Right renal pelvis (tissue), 4 donors: ENCODE measurements at regions not wholly inside any gene's neighbourhood (a gene's known extent, or its start where the extent isn't known, plus 50 kb on each side); places are given as distances from the start of the nearest gene placed in this dataset.
"Not testable (repeated sequence)": the region's sequence is repeated elsewhere in the genome, so short reads cannot be mapped to it uniquely, and the experiment has no call there.

Experiments
- DNase-seq, 4 donors: peaks; one replicate each; pipeline ENCODE4 v3.0.0-alpha.2; 2013; ENCODE audit warnings: low read depth in 4 of 4, low spot score in 3 of 4, missing footprints in 1 of 4

- DNase-seq: no peak
Measured at GRCh38 chr7:91559947-91560346, 295.7 kb downstream of the FZD1 start.

DNA sequence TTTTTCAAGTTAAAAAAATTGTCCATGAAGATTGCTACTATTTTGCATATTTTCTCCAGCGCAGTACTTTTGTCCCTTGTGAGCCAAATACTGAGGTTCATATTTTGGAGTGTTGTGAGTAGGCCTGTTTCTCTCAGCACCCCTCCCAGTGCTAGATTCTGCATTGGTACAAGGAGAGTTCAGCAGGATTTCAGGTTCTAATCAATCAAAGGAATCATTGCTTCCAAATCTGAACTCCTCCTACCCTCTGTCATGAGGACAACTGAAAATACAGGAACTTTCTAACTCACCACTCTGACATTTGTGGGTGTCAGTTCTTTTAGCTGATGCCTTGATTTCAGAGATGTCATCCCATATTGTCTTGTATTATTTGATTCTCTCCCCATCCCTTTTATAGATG, 299.9 kb downstream of the FZD1 start:
- no peak for DNase-seq

DNA sequence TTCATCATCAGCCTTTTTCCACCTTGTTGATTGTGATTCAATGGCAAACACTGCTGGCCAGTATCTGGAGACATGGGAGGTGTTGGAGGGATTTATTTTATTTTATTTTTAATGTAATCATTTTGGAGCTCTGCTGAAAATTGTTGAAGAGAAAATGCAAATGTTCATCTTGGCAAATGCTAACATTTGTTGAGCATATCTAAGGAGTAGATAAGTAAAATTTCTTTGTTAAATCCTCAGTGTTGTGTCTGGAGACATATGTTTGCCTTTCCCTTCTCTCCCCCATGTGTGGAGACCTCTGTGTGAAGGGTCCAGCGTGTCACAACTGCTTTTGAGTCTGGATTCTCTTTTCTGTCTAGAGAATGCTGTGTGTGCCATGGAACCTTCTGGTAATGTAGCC, 300.3 kb downstream of the FZD1 start:
- no peak for DNase-seq

DNA sequence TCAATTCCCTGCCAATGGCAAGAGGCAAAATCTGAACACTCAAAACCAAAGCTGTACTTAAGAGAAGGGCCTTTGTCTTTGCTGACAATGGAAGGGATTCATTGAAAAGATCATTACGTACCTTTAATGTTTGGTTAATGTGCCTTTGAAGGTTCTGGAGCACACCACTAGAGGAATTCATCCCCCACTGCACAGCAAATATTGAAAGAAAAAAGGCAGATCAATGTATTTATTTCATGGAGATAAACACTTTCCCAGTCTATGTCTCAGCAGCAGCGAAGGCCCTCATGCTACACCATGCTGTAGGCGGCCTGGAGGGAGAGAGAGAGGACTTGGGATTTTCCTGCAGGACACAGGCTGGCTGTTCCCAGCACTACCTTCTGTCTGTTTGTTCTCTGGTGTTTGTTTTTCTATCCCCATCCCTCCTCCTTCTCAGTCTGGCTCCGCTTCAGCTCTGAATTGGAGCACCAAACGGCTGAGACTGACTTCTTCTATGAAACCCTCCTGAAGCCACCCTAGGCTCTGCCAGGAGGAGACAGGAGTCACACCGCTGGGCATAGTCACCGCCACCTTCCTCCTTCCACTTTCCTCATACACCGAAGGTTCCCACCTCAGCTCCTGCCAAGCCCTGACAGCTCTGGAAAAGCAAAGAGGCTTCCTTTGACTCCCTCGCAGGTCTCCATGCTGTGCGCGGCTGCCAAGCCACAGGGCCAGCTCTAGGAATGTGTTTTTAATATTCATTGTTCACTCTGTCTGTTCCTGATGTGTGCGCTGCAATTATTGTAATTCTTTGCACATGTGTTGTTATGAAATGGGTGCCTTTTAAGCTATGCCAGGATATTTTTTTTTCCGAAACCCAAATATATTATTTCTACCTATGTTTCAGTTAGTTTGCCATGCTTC, 301.5 kb downstream of the FZD1 start:
- DNase-seq: no peak

DNA sequence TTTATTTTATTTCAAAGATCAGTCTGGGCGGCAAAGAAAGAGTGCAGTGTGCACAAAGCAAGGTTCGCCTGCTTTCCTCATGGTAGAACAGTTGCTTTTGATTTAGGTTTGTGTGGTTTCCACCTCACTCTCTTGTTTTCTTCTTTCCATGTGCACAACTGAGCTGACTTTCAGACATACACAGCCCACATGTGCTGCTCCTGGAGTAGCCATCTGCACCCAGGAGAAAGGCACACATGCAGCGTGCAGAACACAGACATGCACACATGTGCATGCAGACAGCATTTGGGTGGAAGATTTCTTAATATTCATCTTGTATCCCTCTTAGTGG, 302.1 kb downstream of the FZD1 start:
- no peak for DNase-seq

DNA sequence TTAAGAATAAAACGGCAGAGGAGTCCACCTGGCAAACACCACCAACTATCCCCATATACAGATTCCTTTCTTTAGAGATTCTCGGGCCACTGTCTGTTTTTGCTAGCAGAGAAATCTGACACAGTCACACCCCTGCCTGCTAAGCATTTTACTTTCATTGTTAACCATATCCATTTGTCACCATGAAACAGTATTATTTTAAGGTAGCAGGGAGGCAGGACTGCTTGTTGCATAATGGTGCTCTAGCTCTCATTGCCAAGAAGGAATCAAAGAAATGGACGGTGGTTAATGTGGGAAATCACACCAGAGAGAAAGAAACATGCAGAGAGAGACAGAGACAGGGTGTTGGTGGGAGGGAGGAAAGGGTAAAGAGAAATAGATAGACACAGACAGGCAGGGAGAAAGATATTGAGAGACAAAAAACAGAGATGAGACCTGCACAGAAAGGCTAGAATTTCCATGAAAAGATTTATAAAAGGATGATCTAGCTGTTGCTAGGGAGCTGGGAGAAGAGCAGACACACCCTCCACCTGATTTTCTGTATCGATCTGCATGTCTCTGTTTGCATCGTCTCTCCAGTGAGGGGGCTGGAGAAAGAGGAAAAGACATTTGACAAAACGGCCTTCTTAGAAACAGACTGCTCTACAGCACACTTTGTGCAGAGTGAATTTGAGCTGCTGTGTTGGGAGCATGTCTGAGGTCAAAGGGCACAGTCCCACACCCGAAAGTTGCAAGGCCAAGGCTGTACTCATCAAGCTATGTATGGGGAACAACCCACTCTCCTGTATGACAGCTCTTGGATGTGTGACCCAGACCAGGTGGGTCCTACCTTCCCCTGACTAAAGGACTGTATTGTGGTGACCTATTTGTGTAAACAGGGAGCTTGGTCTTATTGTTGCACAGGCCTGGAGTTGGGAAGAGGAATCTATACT, 303.1 kb downstream of the FZD1 start:
- DNase-seq: no peak

DNA sequence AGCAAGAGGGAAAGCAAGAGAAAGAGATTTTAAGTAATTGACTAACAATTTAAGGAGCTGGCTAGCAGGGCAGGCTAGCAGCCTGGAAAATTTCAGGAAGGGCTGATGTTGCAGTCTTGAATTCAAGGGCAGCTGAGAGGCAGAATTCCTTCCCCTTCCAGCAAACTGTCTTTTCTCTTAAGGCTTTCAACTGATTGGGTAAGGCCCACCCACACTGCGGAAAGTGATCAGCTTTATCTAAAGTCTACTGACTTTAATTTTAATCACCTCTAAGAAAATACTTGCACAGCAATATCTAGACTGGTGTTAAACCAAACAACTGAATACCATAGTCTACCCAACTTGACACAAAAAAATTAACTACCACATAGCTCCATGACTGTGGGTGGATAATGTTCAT, 303.9 kb downstream of the FZD1 start:
- DNase-seq: no peak

- peak in 3 of 4 donors; percentile 5 to 16 (median 12) for DNase-seq
Measured at GRCh38 chr7:91569728-91570457, 305.7 kb downstream of the FZD1 start.

DNA sequence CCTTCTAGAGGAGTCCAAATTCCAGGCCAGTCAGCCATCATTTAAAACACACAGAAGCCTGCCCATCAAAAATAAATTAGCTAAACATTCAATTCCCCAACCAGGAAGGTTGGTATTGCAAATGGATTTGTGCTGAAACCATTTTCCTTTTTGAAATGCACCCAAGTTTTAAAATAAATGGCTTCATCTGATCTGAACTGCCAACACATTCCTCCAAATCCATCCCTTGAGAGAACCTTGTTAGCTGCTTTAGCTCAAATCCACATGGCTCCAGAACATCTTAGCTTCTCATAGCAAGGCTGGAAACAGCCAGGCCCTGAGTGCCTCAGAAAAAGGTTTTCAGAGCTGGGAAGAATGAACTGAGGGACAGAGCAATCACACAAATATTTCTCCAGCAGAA, 306.3 kb downstream of the FZD1 start:
- no peak for DNase-seq

DNA sequence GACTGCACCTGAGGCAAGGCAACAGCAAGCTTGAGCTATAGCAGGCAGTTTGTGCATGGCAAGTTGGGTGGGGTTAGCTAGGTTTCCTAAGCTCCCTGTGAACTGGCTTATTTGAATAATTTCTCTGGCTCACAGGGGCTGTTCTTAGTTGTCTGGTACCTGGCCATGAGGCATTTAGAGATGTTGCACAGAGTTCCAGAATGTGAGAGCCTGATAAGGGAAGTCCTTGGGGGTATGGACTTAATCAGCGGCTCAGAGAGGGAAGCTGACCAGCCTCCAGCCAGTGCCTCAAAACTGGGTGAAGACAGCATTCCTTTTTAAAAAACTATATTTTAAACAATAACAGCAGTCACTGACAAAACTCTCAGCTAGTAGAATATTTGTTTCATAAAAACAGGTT, 307.4 kb downstream of the FZD1 start:
- DNase-seq: no peak

- no peak for DNase-seq
Measured at GRCh38 chr7:91573405-91573804, 307.1 kb downstream of the MTERF1 start.

GRCh38 chr7:91576459-91576858, 304.0 kb downstream of the MTERF1 start:
- DNase-seq: not testable (repeated sequence)

GRCh38 chr7:91579837-91580236, 300.7 kb downstream of the MTERF1 start:
- no peak for DNase-seq

DNA sequence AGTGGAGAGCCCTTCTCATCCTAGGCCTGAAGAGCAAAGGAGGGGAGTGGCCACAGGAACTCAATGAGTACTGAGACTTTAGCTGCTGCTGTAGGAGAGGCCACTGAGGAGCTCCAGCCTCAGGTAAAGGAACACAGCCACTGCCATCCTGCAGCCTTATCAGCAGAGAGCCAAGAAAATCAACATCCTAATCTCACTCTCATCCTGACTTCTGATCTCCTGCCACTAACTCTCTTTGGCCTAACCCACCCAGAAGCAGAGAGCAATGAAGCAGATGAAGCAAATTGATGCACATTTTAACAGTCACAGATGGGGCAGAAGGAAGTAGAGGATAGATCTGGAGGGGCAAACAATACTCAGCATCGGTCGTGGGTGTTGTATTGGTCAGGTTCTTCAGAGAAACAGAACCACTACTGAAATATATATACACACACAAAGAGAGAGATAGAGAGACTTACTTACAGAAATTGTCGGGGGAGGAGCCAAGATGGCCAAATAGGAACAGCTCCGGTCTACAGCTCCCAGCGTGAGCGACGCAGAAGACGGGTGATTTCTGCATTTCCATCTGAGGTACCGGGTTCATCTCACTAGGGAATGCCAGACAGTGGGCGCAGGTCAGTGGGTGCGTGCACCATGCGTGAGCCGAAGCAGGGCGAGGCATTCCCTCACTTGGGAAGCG, 297.6 kb downstream of the MTERF1 start:
- no peak for DNase-seq

DNA sequence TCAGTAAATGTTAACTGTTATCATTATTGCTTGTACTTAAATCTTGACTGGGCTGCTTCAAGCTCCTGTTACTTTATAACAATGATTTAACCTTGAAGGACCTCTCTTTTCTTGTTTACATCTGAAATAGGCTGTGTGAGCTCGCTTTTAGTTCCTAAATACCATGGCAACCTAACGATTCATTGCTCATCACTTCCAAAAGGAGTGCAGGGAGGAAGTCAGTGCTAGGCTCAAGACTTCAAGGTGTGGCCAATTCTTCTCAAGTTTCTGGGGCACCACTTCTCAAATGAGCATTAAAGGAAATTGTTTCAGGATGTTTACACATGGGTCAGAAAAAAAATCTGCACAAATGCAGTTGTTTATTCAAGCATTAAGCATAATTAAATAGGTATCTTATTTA, 284.2 kb downstream of the MTERF1 start:
- DNase-seq: no peak

DNA sequence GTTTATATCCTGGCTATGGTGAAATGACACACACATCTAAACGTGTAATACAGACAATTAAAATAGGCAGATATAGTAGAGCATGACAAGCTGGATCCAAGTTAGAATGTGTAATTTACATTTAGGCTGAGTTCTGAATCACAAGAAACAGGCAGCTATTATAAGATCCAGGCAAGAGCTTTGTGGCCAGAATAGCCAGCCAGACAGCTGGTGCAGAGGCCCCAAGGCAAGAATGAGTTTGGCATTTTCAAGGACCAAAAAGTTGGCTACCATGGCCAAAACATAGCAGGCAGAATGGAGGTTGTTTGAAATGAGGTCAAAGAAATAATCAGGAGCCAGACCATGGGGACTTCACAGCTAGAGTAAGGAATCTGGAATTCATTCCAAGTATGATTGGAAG, 281.7 kb downstream of the MTERF1 start:
- no peak for DNase-seq

DNA sequence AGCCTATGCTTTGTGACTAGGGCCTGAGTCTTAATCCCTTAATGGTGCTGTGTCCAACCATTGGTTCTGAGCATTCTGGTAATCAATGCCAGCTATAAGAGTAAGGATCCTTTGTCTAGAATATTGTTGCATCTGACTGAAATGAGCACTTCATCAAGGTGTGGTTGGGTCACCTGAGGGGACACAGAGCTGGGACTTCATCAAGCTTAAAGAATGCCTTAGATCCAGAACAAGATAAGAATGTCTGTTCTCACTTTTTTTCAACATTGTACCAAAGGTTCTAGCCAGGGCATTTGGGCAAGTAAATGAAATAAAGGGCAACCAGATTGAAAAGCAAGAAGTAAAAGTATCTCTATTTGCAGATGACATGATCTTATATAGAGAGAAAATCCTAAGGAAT, 280.4 kb downstream of the MTERF1 start:
- DNase-seq: no peak

- DNase-seq: no peak
Measured at GRCh38 chr7:91603707-91604106, 276.8 kb downstream of the MTERF1 start.

DNA sequence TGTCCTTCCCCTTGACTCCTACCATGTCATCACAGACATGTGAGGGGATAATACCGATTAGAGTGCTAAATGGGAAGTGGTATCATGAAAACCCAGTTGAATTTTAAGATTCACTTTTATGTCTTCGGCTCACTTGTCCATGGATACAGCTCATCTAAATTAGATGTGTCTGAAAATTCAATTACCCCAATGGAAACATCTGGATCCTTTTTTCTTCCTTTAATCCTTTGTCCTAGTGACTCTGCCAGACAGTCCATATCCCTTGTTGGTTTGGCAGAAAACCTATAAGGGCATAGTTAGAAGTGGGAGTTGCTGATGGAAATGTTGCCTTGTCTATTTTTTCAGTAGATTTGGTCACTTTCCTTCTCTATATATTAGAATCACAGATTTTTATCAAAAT, 271.9 kb downstream of the MTERF1 start:
- no peak for DNase-seq

- DNase-seq: no peak
Measured at GRCh38 chr7:91609525-91609924, 271.0 kb downstream of the MTERF1 start.

- DNase-seq: no peak
Measured at GRCh38 chr7:91614431-91614830, 266.1 kb downstream of the MTERF1 start.
